GM19455 (cell line): ENCODE measurements at regions not wholly inside any gene's neighbourhood (a gene's known extent, or its start where the extent isn't known, plus 50 kb on each side); places are given as distances from the start of the nearest gene placed in this dataset.
"Not testable (repeated sequence)": the region's sequence is repeated elsewhere in the genome, so short reads cannot be mapped to it uniquely, and the experiment has no call there.

Experiments
- ATAC-seq: cut with Tn5 transposase; IDR thresholded peaks from one replicate; pipeline ENCODE4 v1.9.1; 2021; ENCODE audit not compliant: unreplicated experiment

DNA sequence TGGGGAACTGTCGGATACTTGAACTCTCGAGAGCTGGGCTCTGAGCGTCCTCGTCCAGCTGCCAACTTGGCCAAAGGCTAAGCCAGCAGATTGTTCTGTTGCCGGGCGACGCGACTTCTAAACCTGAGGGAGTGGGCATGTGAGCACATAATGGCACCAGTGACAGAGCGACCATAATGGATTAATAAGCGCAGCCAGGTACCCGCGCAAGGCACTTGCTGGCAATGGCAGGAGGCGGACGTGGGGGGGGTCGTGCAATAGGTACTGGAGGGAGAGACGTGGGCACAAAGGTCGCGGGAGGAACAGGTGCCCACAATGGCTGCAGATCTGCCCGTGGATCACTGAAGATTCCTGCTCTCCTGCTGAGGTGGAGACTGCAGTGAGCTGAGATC lies 1368.7 kb downstream of the CDH12 start:
- ATAC-seq: not testable (repeated sequence)

DNA sequence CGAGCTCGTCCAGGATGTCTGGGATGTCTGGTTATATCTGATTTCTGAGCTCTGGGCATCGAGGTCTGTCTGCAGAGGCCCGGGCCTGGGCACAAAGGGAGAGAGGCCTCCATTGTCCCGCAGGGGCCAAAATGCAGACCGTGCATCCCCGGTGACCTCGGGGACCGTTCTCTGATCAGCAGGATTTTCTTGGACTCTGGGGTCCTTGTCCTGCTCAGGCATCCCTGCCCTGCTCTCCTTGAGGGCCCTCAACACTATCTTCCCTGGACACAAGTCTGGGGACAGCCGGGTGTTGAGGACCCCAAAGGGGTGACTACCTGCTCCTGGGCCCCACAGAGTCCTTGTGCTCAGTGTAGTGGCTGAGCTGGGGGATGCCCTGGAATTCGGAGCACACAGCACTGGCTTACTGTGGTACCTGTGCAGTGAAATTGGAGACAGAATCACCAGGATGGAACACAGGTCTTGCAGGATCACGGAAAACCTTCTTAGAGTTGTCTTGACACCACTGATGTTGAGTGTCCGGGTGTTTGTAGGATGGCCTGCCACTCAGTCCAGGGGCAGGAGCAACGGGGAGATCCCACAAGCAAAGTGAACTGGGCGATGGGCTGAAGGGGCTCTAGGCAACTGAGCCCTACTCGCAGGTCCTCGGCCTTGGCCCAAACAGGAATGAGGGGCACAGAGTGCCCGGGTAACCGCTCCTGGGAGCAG lies 1369.2 kb downstream of the CDH12 start:
- ATAC-seq: not testable (repeated sequence)

DNA sequence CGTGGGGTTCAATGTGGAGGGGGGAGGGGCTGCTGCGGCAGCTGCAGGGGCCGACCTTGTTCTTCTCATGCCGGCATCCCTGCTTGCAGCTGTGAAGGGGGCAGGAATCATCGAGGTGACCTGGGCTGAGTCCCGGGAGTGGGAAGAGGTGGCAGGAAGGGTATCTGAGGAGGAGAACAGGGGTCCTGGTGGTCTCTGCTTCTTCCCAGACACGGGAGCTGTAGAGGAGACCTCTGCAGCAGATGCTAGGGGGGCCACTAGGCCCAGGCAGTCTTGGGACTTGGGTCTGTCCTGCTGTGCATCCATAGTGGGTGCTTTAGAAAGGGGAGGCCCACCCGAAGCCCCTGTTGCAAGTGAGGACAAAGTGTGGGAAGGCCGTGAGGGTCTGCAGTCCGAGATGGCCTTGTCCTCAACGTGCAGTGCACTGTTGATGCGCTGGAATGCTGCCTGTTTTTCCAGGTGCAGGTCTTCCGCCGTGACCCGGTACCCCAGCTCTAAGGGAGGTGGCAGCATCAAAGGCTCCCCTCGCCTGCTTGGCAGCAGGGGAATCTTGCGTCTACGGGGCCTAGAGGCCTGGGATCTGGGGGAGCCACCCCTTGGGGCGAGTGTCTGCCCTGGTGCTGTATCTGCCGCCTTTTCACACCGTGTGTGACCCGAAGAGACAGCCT lies 1370.0 kb downstream of the CDH12 start:
- ATAC-seq: not testable (repeated sequence)

DNA sequence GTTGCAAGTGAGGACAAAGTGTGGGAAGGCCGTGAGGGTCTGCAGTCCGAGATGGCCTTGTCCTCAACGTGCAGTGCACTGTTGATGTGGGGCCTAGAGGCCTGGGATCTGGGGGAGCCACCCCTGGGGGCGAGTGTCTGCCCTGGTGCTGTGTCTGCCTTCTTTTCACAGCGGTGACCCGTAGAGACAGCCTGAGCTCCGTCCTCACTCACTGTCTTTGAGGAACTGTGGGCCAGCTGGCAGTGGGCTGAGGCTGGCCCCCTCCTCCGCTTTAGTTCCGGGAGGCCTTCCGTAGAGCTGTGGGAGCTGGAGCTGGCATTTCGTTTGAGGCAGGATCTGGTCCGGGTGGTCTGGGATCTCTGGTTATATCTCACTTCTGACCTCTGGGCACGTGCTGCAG lies 1370.6 kb downstream of the CDH12 start:
- not testable (repeated sequence) for ATAC-seq

DNA sequence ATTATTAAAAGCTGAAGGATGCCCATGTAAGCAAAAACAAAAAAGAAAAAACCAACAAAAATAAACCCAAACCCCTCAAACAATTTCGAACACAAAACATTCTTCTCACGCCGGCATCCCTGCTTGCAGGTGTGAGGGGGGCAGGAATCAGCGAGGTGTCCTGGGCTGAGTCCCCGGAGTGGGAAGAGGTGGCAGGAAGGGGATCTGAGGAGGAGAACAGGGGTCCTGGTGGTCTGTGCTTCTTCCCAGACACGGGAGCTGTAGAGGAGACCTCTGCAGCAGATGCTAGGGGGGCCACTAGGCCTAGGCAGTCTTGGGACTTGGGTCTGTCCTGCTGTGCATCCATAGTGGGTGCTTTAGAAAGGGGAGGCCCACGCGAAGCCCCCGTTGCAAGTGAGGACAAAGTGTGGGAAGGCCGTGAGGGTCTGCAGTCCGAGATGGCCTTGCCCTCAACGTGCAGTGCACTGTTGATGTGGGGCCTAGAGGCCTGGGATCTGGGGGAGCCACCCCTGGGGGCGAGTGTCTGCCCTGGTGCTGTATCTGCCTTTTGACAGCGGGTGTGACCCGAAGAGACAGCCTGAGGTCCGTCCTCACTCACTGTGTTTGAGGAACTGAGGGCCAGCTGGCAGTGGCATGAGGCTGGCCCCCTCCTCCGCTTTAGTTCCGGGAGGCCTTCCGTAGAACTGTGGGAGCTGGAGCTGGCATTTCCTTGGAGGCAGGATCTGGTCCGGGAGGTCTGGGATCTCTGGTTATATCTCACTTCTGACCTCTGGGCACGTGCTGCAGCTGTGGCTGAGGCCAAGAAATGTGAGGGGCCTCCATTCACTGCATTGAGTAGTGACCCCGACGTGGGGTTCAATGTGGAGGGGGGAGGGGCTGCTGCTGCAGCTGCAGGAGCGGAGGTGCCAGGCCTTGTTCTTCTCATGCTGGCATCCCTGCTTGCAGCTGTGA lies 1371.5 kb downstream of the CDH12 start:
- not testable (repeated sequence) for ATAC-seq

DNA sequence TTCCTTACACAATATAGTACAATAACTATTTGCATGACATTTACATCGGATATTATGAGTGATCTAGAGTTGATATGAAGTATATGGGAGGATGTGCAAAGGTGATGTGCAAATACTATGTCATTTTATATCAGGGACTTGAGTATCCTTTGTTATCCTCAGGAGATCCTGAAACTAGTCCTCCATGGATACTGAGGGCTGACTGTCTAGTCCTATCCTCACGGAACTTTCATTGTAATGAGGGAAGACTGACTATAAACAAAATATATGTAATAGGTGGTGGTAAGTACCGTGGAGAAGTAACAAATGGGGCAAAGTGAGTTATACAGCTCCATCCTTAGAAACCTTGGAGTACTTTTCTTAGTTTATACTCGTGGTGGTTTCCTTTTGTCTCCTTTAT lies 1373.1 kb downstream of the CDH12 start:
- not testable (repeated sequence) for ATAC-seq

DNA sequence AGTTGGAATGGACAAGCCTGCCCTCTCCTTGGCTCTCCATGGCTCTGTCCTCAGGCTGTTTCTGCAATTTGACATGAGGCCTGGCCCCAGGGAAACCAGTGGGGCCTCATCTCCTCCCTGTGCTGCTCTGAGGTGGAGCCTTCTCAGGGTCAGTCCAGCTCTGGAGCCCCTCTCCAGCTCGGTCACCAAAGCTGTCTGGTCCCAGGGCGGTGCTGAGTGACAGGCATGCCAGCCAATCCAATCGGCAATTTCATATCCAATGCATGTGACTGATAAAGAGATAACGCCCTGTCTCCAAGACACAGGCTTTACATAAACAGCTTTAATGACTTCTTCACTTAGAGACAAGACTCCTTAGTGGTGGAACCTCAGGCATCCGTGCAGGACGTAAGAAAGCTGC lies 1379.2 kb downstream of the CDH12 start:
- ATAC-seq: not testable (repeated sequence)

DNA sequence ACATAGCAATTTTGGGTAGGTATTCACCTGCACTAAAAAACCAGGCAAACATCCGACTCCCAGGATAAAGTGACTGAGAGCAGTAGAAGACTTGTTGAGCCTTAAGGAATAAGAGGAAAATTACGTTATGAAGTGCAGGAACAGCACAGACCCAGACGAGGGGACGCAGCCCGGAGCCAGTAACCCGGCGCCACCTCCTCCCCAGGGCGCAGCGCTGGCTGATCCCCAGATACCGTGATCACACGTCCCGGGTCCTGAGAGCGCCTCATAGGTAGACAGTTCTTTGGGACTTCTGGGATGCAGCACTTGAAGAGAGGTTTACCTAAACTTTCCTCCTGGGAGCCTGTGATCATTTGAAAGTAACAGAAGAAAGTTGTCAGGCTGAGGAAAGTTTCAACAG lies 1379.7 kb downstream of the CDH12 start:
- not testable (repeated sequence) for ATAC-seq

DNA sequence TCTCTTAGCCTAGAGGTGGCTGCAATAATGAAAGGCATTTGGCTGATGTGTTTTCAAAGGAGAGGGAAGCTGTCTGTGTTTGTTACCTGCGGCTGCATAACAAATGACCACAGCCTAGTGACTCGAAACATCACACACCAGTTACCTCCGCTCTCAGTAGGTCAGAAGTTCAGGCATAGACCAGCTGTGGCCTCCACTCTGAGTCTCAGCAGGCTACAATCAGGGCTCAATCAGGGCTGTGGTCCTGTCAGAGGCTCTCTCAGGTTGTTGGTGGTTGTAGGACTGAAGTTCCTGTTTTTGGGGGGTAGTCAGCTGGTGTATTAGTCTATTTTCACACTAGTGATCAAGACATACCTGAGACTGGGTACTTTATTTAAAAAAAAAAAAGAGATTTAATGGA lies 1381.5 kb downstream of the CDH12 start:
- not testable (repeated sequence) for ATAC-seq

DNA sequence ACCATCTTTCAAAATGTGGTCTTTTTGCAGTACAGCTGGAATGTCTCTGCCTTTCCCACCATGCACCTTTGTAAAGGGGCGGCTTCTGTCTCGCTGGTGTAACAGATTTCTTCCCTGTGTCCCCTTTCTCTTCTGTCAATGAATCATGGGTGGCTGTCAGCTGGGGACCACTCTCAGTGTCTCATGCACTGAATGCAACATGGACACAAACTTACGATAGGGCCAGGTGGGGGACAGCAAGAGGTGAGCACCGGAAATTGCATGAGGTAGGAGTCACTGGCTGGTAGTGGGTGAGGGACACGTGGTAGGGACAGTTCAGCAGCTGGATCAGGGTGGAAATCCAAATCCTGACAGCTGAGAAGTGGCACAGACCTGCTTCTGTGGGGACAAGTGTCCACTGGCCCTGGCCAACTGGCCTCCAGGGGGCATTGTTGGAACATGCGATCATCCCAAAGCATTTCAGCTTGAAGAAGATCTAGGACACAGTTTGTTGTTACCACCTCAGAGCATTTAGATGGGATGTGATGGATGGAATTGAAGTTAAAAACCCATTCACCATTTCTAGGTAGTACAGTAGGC lies 1383.5 kb downstream of the CDH12 start:
- not testable (repeated sequence) for ATAC-seq

DNA sequence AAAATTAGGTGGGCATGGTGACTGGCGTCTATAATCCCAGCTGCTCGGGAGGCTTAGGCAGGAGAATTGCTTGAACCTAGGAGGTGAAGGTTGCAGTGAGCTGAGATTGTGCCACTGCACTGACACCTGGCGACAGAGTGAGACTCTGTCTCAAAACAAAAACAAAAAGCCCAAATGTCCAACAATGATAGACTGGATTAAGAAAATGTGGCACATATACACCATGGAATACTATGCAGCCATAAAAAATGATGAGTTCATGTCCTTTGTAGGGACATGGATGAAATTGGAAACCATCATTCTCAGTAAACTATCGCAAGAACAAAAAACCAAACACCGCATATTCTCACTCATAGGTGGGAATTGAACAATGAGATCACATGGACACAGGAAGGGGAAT lies 1385.6 kb downstream of the CDH12 start:
- not testable (repeated sequence) for ATAC-seq

DNA sequence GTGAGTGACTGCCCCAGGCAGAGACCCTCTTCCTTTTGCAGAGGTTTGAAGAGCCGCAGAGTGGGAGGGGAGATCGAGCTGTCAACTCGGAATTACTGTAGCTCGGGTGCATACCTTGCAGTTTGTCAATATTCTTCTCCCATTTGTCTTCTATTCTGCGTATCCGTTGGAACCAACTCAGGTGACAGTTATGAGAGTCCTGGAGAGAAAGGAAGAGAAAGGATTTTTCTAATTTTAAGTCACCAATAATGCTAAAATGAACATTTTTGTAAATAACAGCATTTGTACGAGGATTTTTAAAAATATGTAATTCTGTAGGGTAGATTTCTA lies 1393.4 kb downstream of the CDH12 start:
- ATAC-seq: not testable (repeated sequence)

DNA sequence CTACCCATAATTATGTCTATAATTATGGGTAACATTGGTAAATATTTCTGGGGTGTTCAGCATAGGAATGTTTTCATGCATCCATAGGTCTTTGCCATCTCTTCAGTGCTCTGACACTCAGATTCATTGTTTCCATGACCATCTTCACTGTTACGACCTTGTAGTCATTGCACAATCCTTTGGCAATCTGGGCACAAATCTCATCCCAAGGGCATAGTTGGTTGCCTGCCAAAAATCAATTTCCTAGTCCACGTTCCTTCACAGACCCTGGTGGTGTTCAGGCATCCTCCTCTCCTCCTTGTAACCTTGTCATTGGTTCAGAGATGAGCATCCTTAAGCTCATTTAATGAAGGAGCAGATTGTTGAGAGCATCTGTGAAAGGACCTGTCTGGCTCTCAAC lies 1400.7 kb downstream of the CDH12 start:
- no peak for ATAC-seq

DNA sequence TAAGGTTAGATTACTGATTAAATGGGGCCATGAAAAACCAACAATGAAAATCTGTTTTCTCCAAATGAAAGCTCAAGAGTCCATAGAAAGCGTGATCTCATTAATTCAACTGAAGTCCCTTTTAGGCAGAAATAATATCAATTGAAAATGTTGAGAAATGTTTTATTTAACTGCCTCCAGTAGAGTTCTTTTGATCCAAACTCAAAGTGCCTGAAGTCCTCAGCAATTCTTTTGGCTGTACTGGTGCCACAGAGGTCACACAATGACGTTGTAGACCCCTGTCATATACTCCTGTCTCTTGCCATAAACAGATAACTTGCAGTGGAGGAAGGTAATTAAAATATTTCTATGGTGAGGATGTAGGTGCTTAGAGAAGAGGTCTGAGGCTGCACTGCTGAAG lies 1420.5 kb downstream of the CDH12 start:
- no peak for ATAC-seq

DNA sequence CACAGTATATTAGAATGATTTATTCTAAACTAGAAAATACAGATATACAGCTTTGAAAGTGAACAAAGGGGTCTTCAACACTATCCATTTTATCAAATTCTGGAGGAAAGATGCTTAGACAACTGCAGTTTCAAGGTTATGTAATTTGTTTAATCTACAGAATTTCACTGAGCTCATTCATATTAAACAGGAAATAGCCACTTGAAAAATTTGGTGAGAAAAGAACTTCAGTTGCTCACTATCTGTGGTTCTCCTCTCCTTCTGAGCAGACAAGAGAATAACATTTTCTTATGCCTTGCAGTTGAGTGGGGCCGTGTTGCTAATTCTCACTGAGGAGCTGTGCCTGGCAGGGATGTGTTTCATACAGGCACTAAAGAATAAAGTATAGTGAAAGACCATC lies 1428.2 kb downstream of the CDH12 start:
- no peak for ATAC-seq

DNA sequence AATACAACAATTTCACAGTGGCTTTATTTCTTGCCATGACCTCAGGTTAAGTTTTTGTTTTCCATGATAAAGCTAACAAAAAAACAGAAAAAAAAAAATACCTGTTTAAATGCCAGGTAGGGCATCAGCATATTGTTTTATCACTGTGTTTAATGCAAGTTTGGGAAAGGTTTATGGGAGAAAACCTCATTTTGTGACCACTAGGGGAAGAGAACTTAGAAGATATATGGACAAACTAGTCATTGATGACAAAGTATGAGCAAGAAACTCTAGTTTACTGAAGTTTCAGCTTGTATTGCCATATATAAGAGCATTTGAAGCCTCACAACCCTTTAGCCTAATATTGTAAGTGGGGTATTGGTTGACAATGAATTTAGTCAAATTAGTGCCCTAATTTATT lies 1431.4 kb upstream of the CDH18 start:
- ATAC-seq: no peak

DNA sequence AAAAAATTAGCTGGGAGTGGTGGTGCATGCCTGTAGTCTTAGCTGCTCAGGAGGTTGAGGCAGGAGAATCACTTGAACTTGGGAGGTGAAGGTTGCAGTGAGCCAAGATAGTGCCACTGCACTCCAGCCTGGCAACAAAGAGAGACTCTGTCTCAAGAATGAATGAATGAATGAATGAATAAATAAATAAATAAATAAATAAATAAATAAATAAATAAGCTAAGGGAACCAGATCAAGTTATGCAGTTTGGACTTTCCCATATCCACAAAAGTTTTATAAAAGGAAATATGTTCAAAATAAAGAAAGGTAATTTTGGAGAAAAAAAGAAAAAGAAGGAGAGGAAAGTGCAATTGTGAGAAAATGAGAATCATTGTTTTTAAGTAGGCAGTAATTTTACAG lies 1414.1 kb upstream of the CDH18 start:
- ATAC-seq: not testable (repeated sequence)

DNA sequence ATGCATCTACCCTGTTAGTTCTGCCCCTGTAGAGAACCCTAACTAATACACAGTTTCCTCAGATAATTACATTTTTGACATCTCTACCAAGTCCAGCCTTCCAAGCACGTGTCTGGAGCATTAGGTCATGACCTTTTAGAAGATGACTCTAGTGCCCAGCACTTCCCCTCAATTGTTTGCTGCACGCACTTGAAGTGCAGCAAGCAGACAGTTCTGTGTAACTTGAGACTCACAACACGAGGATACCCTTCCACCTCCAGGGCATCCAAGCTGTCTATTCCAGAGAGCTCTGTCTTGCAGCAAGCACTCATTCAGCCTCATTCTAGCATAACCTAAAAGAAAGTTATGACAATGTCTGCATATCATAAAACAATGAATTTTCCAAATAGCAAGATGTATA lies 1410.5 kb upstream of the CDH18 start:
- ATAC-seq: no peak

DNA sequence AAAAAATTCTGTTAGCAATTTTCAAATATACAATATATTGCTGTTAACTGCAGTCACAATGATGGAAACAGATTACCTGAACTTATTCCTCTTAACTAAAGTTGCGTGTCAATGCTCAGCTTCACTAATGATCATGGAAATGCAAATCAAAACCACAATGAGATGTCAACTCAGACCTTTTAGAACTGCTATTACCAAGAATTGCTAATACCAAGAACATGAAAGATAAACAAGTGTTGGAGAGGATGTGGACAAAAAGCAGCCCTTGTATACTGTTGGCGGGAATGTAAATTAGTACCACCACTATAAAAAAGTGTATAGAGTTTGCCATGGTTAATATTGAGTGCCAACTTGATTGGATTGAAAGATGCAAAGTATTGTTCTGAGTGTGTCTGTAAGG lies 1409.7 kb upstream of the CDH18 start:
- ATAC-seq: peak; percentile 58

DNA sequence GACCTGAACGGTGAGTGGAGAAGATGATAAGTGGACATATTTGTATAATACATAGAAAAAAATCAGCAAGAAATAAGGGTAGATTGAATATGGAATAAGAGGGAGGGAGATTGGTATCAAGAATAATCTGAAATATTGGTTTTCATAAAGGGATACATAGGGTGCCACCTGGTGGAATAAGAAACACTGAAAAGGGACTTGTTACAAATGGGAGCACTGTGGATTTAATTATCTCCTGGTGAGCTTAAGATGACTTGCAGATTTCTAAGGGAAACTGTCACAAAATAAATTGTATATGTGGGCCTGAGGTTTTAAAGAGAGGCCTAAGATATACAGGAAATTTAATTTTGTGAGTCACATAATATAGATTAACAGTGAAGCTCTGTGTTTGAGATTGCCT lies 1403.5 kb upstream of the CDH18 start:
- ATAC-seq: no peak

DNA sequence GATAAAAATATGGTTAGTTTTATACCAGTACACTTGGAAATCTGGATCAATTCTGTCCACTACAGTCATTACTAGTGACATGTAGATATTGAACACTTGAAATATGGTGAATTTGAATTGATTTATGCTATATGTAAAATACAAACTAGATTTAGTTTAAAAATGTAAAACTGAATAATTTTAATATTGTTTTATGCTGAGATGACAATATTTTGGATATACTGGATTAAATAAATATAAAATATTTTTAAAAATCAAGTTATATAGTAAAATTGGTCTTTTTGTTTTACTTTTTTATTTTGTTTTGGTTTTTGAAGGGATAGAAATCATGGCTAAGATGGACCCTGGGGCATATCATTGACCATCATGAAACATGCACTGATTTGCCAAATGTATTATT lies 1372.8 kb upstream of the CDH18 start:
- not testable (repeated sequence) for ATAC-seq

DNA sequence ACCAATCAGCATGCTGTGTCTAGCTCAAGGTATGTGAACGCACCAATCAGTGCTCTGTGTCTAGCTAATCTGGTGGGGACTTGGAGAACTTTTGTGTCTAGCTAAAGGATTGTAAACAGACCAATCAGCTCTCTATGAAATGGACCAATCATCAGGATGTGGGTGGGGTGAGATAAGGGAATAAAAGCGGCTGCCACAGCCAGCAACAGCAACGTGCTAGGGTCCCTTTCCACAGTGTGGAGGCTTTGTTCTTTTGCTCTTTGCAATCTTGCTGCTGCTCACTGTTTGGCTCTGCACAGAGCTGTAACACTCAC lies 1353.9 kb upstream of the CDH18 start:
- not testable (repeated sequence) for ATAC-seq
